ENCODE measurements at regions not wholly inside any gene's neighbourhood (a gene's known extent, or its start where the extent isn't known, plus 50 kb on each side); places are given as distances from the start of the nearest gene placed in this dataset.

GRCh38 chr5:166282939-166283338 lies 2008.5 kb upstream of the WWC1 start:
- H2AFZ ChIP-seq (ENCODE audit: low read depth, low read length, severe bottlenecking): no peak overlapping the region
- no peak overlapping the region for H3K9ac ChIP-seq (ENCODE audit: low read length)
- no peaks in the 10 kb centered on the region for H3K9me2 ChIP-seq (replicated peaks; ENCODE audit: insufficient read depth, low read length)
- H3K27me3 ChIP-seq (ENCODE audit: low read length): no peaks in the 10 kb centered on the region
- no peak overlapping the region for H3K4me2 ChIP-seq (ENCODE audit: low read depth, low read length, poor library complexity, severe bottlenecking)
- H3K79me2 ChIP-seq (ENCODE audit: insufficient read depth, low read length): no peaks in the 10 kb centered on the region
- TF ChIP-seq CTCF (IDR thresholded peaks at IDR 0.05; ENCODE audit: insufficient read depth, low read length, poor library complexity, severe bottlenecking) (no peak), EZH2phosphoT487 (conservative IDR thresholded peaks at IDR 0.05; ENCODE audit: low read length) (no peak)
- H3K4me3 ChIP-seq (ENCODE audit: insufficient read depth, low read length, poor library complexity, severe bottlenecking): no peak overlapping the region
- no peaks in the 10 kb centered on the region for H3K9me3 ChIP-seq (ENCODE audit: insufficient read depth, low read length)
- H3K27ac ChIP-seq (ENCODE audit: low read depth, low read length): no peak overlapping the region
- H3F3A ChIP-seq (ENCODE audit: insufficient read depth): no peaks in the 10 kb centered on the region
- H3K36me3 ChIP-seq (ENCODE audit: low read length): no peaks in the 10 kb centered on the region
- H4K20me1 ChIP-seq (ENCODE audit: low read depth, low read length): no peaks in the 10 kb centered on the region

- no peaks in the 10 kb centered on the region for H3K9me2 ChIP-seq (replicated peaks; ENCODE audit: insufficient read depth, low read length)
- H3K27me3 ChIP-seq (ENCODE audit: low read length): no peaks in the 10 kb centered on the region
- no peaks in the 10 kb centered on the region for H4K20me1 ChIP-seq (ENCODE audit: low read depth, low read length)
- no peak overlapping the region for H3K27ac ChIP-seq (ENCODE audit: low read depth, low read length)
- TF ChIP-seq CTCF (IDR thresholded peaks at IDR 0.05; ENCODE audit: insufficient read depth, low read length, poor library complexity, severe bottlenecking) (no peak), EZH2phosphoT487 (conservative IDR thresholded peaks at IDR 0.05; ENCODE audit: low read length) (no peak)
- no peak overlapping the region for H3K4me2 ChIP-seq (ENCODE audit: low read depth, low read length, poor library complexity, severe bottlenecking)
- no peak overlapping the region for H2AFZ ChIP-seq (ENCODE audit: low read depth, low read length, severe bottlenecking)
- no peaks in the 10 kb centered on the region for H3K79me2 ChIP-seq (ENCODE audit: insufficient read depth, low read length)
- H3K4me3 ChIP-seq (ENCODE audit: insufficient read depth, low read length, poor library complexity, severe bottlenecking): no peak overlapping the region
- no peaks in the 10 kb centered on the region for H3K9me3 ChIP-seq (ENCODE audit: insufficient read depth, low read length)
- H3K36me3 ChIP-seq (ENCODE audit: low read length): no peaks in the 10 kb centered on the region
- no peaks in the 10 kb centered on the region for H3F3A ChIP-seq (ENCODE audit: insufficient read depth)
- no peak overlapping the region for H3K9ac ChIP-seq (ENCODE audit: low read length)
Observed at GRCh38 chr5:166285361-166285760, 2006.1 kb upstream of the WWC1 start.

- TF ChIP-seq EZH2phosphoT487 (conservative IDR thresholded peaks at IDR 0.05; ENCODE audit: low read length): no peak
- no peak for TF ChIP-seq CTCF (IDR thresholded peaks at IDR 0.05; ENCODE audit: insufficient read depth, low read length, poor library complexity, severe bottlenecking)
- H3F3A ChIP-seq (ENCODE audit: insufficient read depth): no peaks in the 10 kb centered on the region
- no peak overlapping the region for H3K27ac ChIP-seq (ENCODE audit: low read depth, low read length)
- H3K9me3 ChIP-seq (ENCODE audit: insufficient read depth, low read length): no peaks in the 10 kb centered on the region
- H3K9me2 ChIP-seq (replicated peaks; ENCODE audit: insufficient read depth, low read length): no peaks in the 10 kb centered on the region
- no peak overlapping the region for H3K9ac ChIP-seq (ENCODE audit: low read length)
- no peak overlapping the region for H2AFZ ChIP-seq (ENCODE audit: low read depth, low read length, severe bottlenecking)
- no peak overlapping the region for H3K4me2 ChIP-seq (ENCODE audit: low read depth, low read length, poor library complexity, severe bottlenecking)
- no peaks in the 10 kb centered on the region for H3K27me3 ChIP-seq (ENCODE audit: low read length)
- H3K36me3 ChIP-seq (ENCODE audit: low read length): no peaks in the 10 kb centered on the region
- no peak overlapping the region for H3K4me3 ChIP-seq (ENCODE audit: insufficient read depth, low read length, poor library complexity, severe bottlenecking)
- H4K20me1 ChIP-seq (ENCODE audit: low read depth, low read length): no peaks in the 10 kb centered on the region
- H3K79me2 ChIP-seq (ENCODE audit: insufficient read depth, low read length): no peaks in the 10 kb centered on the region
Observed at GRCh38 chr5:166286832-166287231, 2004.6 kb upstream of the WWC1 start.

Data from SU-DHL-6 (cell line).